ENCODE measurements at regions not wholly inside any gene's neighbourhood (a gene's known extent, or its start where the extent isn't known, plus 50 kb on each side); places are given as distances from the start of the nearest gene placed in this dataset.

DNA sequence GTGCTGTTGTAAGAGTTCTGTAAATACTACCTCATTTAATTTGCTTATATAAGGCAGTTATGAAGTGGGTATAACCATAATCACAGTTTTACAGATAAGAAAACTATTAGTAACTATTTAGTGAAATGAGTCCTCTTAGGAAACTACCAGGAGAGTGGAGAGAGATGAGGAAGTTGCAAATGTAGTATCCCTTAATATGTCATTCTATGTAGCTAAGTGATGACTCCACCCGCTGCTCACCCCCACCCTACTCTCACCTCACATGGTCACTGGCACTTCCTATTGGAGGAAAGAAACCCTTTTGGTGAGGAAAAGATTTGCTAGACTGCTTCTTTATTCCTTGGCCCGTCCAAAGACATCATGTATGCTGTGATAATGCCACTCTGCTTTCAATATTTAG is 241.8 kb upstream of the SLC24A2 start:
- H2AFZ ChIP-seq = no peak overlapping the region
- H3K79me2 ChIP-seq = no peaks in the 10 kb centered on the region
- no peaks in the 10 kb centered on the region for H3K4me1 ChIP-seq
- no peak overlapping the region for H3K27ac ChIP-seq
- TF ChIP-seq CTCF (IDR thresholded peaks at IDR 0.05) = no peak
- H3K9me3 ChIP-seq (ENCODE audit: control insufficient read depth, low read length) = no peaks in the 10 kb centered on the region
- no peak overlapping the region for H3K9ac ChIP-seq
- H3K36me3 ChIP-seq (ENCODE audit: control insufficient read depth, insufficient read depth, low read length) = no peaks in the 10 kb centered on the region
- H3K4me3 ChIP-seq (ENCODE audit: low read depth, low read length) = no peak overlapping the region
- no peaks in the 10 kb centered on the region for H3K27me3 ChIP-seq (ENCODE audit: control insufficient read depth, insufficient read depth, low read length)
- H3K4me2 ChIP-seq (ENCODE audit: low read length) = no peak overlapping the region

- H3K4me1 ChIP-seq = no peaks in the 10 kb centered on the region
- H3K4me2 ChIP-seq (ENCODE audit: low read length) = no peak overlapping the region
- no peaks in the 10 kb centered on the region for H3K9me3 ChIP-seq (ENCODE audit: control insufficient read depth, low read length)
- H3K4me3 ChIP-seq (ENCODE audit: low read depth, low read length) = no peak overlapping the region
- TF ChIP-seq CTCF (IDR thresholded peaks at IDR 0.05) = no peak
- H3K79me2 ChIP-seq = no peaks in the 10 kb centered on the region
- H3K36me3 ChIP-seq (ENCODE audit: control insufficient read depth, insufficient read depth, low read length) = no peaks in the 10 kb centered on the region
- H3K27ac ChIP-seq = no peak overlapping the region
- H3K9ac ChIP-seq = no peak overlapping the region
- no peak overlapping the region for H2AFZ ChIP-seq
- H3K27me3 ChIP-seq (ENCODE audit: control insufficient read depth, insufficient read depth, low read length) = no peaks in the 10 kb centered on the region
These were observed 241.4 kb upstream of the SLC24A2 start for GRCh38 chr9:20030221-20030620.

DNA sequence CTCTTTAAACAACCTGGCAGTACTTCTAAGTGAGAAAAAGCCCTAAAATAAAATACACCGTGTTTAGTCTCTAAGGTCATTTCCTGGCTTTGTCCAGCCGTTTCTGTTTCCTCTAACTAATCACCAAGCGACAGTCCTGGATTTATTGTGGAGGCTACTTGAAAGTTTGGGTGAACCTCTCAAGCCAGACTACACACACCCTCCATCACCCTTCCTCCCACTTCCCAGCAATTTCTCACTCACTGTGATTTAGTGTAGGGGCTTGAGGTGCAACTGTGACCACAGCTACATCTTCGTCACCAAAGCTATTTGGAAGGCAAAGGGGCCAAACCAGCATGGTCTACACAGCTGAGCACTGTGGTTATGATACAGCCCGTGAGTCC is 240.0 kb upstream of the SLC24A2 start:
- TF ChIP-seq CTCF (IDR thresholded peaks at IDR 0.05) = no peak
- Histone ChIP-seq H2AFZ (no peak overlapping the region), H3K79me2 (no peaks in the 10 kb centered on the region), H3K4me3 (ENCODE audit: low read depth, low read length) (no peak overlapping the region), H3K27me3 (ENCODE audit: control insufficient read depth, insufficient read depth, low read length) (no peaks in the 10 kb centered on the region), H3K9ac (no peak overlapping the region), H3K4me2 (ENCODE audit: low read length) (no peak overlapping the region), H3K9me3 (ENCODE audit: control insufficient read depth, low read length) (no peaks in the 10 kb centered on the region), H3K27ac (no peak overlapping the region), H3K36me3 (ENCODE audit: control insufficient read depth, insufficient read depth, low read length) (no peaks in the 10 kb centered on the region), H3K4me1 (no peaks in the 10 kb centered on the region)

DNA sequence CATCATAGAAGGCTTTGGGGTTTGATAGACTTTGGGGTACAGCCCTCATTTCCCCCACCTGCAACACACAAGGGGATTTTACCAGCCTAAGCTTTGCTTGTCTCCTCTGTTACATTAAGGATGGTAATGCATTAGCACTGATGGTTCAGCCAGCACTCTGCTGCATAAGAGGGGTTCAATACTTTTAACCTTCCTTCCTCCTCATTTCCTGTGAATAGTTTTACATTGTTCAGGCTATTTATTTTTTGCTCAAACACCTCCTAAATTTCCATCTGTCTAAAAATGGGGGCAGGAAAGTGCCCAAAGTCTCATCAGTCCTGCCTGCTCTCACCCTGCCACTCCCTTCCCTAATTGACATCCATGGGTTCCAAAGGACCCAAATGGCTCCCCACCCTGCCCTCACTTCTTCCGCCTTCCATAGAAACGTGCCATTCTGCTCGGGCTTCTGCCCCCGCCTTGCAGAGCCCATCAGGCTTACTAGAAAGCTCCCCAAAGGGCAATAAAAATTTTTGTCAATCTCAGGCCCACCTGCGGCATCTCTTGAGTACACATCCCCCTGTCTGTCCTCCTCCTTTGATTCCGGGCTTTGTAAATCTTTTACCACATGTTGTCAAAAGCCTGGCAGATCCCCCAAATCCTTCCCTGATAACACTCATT is 239.5 kb upstream of the SLC24A2 start:
- Histone ChIP-seq H3K4me1 (no peaks in the 10 kb centered on the region), H3K79me2 (no peaks in the 10 kb centered on the region), H3K4me3 (ENCODE audit: low read depth, low read length) (no peak overlapping the region), H3K27ac (no peak overlapping the region), H3K27me3 (ENCODE audit: control insufficient read depth, insufficient read depth, low read length) (no peaks in the 10 kb centered on the region), H3K9ac (no peak overlapping the region), H2AFZ (no peak overlapping the region), H3K36me3 (ENCODE audit: control insufficient read depth, insufficient read depth, low read length) (no peaks in the 10 kb centered on the region), H3K9me3 (ENCODE audit: control insufficient read depth, low read length) (no peaks in the 10 kb centered on the region), H3K4me2 (ENCODE audit: low read length) (no peak overlapping the region)
- no peak for TF ChIP-seq CTCF (IDR thresholded peaks at IDR 0.05)

- no peak for TF ChIP-seq CTCF (IDR thresholded peaks at IDR 0.05)
- no peak overlapping the region for H3K27ac ChIP-seq
- no peaks in the 10 kb centered on the region for H3K36me3 ChIP-seq (ENCODE audit: control insufficient read depth, insufficient read depth, low read length)
- no peak overlapping the region for H3K9ac ChIP-seq
- H3K79me2 ChIP-seq = no peaks in the 10 kb centered on the region
- H3K4me2 ChIP-seq (ENCODE audit: low read length) = no peak overlapping the region
- H3K27me3 ChIP-seq (ENCODE audit: control insufficient read depth, insufficient read depth, low read length) = no peaks in the 10 kb centered on the region
- H3K4me3 ChIP-seq (ENCODE audit: low read depth, low read length) = no peak overlapping the region
- H3K4me1 ChIP-seq = no peaks in the 10 kb centered on the region
- no peaks in the 10 kb centered on the region for H3K9me3 ChIP-seq (ENCODE audit: control insufficient read depth, low read length)
- no peak overlapping the region for H2AFZ ChIP-seq
These were observed 235.2 kb upstream of the SLC24A2 start for GRCh38 chr9:20023961-20024571.
